Gastrocnemius medialis (tissue), 4 donors: ENCODE measurements at regions not wholly inside any gene's neighbourhood (a gene's known extent, or its start where the extent isn't known, plus 50 kb on each side); places are given as distances from the start of the nearest gene placed in this dataset.
"Not testable (repeated sequence)": the region's sequence is repeated elsewhere in the genome, so short reads cannot be mapped to it uniquely, and the experiment has no call there.

Experiments
- CTCF ChIP-seq, 5 experiments: fragments of 450-650 bp in 3 of 5; fragments of 200-600 bp in 2 of 5; sonication (generic) in 2 of 5; IDR thresholded peaks in 4 of 5; conservative IDR thresholded peaks in 1 of 5; 1 replicate in 4 of 5; 2 replicates in 1 of 5; pipeline ENCODE4 v1.5.1; 2016 to 2019; ENCODE audit warnings: antibody characterized with exemption in 5 of 5, mild to moderate bottlenecking in 3 of 5, moderate library complexity in 3 of 5
- POLR2A ChIP-seq, 2 donors: fragments of 450-650 bp; IDR thresholded peaks; one replicate each; pipeline ENCODE4 v1.6.1; 2017; ENCODE audit warnings: antibody characterized with exemption in 2 of 2, mild to moderate bottlenecking in 2 of 2, moderate library complexity in 2 of 2

GRCh38 chr2:89828961-89829631 lies 1137.6 kb downstream of the RPIA start:
- not testable (repeated sequence) for TF ChIP-seq POLR2A (IDR thresholded peaks at IDR 0.05); CTCF (IDR thresholded peaks at IDR 0.05 in 4 of 5, conservative IDR thresholded peaks at IDR 0.05 in 1 of 5)
